ENCODE measurements at regions not wholly inside any gene's neighbourhood (a gene's known extent, or its start where the extent isn't known, plus 50 kb on each side); places are given as distances from the start of the nearest gene placed in this dataset.

DNA sequence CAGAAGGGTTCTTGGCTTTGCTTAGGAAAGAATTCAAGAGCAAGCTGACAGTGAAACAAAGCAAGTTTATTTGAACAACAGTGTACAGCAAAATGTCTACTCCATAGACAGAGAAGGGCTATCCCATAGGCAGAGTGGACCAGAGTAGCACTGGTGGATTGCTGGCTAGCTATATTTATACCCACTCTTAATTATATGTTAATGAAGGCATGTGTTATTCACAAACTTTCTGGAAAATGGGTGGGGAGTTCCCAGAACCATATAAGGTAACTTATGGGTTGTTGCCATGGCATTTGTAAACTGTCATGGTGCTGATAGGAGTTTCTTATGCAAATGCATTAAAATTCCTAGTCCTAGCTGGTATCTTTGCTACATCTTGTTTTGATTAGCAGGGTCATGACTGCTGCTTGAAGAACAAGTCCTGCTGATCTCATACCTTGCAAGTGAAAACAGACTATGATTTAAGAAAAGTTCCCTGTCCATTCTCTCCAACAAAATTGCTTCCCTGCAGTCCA lies 330.5 kb downstream of the BUD13 start:
- no peak for DNase-seq (ENCODE audit: low read depth)

DNA sequence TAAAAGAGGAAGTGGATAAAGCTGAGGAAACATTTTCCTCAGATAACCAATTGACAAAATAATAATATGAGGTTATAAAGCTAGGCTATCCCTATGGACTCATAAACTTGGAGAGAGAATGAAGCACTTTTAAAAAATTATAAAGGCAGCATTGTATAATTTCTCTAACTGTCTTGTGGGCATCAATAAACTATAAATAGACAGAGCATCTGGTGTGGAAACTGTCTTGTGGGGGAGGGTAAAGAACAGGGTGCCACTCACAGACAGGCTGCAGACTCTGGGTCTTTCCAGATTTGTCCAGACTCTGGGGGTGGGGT lies 333.5 kb downstream of the BUD13 start:
- no peak for DNase-seq (ENCODE audit: low read depth)

DNA sequence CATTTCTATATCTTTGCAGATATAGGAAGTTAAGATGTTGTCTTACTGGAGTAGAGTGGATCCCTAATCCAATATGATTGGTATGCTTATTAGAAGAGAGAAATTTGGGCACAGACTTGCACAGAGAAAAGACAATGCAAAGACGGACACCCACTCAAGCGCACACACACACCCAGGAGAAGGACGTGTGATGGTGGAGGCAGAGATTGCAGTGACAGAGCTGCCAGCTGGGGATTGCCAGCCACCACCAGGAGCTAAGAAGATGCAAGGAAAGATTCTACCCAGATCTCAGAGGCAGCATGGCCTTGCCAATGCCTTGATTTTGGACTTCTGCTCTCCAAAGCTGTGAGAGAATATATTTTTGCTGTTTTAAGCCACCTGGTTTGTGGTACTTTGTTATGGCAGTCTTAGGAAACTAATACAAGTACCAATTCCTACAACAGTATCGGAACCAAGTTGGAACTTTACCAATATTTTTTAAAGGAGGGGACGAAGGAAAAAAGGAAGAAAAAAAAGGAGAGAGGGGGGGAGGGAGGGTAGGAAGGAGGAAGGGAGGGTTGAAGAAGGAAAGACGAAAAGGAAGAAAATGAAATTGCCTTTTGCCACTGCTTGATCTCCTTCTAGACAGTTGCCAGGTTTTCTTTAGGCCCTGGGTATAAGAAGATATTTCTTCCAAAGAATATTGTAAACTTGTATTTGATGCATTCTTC lies 334.0 kb downstream of the BUD13 start:
- DNase-seq (ENCODE audit: low read depth), result no peak

DNA sequence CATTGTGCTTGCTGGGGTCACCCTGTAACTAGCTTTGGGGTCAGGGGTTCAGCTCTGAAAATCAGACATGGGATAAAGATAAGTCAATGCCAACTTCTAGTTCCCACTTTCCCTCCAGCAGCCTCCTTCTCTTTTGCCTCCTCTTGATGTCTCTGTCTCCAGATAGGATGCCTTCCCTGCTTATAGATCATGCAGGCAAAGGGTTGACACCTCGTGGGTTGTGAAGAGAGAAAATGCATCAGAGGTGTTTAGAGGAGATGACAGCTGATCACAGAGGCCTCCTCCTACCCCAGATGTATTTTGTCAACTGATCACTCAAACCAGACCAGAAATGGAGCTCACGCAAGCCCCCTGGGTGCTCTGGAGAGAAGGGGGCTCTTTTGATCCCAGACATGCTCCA lies 337.8 kb downstream of the BUD13 start:
- DNase-seq (ENCODE audit: low read depth), result no peak

DNA sequence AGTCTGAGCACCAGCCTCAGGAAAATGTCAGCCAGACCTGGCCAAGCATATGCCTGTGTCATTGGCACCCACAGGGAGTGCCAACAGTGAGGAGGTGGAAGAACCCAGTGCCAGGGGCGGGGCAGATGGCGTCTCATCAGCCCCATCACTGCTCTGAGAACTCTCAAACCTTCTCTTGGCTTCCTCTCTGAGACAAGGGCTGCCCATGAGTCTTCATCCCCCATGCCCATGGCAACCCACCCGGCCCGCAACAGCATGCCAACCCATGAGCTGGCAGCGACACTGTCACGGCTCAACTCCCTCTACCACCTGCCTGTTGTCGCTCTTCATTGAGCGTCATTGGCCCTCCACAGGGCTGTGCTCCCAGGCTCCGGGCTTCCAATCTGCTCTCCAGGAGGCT lies 340.5 kb downstream of the BUD13 start:
- DNase-seq (ENCODE audit: low read depth), result no peak

DNA sequence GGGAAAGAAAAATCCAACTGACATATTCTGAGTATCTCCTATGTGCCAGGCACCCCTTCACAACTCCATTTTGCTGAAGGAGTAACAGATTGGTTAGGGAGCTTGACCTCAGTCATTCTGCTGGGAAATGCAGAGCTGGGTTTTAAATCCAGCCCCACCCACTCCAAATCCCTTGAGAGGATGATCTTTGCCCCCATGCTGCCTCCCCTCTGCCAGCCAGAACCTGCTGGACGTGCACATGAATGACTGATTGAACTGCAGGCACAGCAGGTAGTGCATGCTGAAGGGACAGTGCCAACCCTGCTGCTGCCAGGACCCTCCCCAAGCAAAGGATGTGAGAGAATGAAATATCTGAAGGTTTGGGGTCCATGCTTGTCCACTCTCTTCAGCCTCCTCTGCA lies 340.9 kb downstream of the BUD13 start:
- DNase-seq (ENCODE audit: low read depth), result no peak

DNA sequence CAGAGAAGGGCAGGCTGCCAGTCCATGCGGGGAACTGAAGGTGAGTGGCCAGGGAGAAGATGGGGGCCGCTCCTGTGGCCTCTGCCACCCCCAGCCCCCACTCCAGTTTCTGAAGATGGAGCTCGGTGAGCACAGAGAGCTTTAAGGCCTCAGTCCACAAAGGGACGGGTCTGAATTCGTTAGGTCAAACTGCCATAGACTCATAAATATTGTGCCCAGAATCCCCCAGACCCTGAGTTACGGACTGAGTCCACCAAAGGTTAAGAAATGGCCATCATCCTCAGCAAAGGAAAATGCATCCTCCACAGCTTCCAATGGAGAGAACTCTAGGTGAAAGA lies 344.2 kb downstream of the BUD13 start:
- DNase-seq (ENCODE audit: low read depth), result no peak

DNA sequence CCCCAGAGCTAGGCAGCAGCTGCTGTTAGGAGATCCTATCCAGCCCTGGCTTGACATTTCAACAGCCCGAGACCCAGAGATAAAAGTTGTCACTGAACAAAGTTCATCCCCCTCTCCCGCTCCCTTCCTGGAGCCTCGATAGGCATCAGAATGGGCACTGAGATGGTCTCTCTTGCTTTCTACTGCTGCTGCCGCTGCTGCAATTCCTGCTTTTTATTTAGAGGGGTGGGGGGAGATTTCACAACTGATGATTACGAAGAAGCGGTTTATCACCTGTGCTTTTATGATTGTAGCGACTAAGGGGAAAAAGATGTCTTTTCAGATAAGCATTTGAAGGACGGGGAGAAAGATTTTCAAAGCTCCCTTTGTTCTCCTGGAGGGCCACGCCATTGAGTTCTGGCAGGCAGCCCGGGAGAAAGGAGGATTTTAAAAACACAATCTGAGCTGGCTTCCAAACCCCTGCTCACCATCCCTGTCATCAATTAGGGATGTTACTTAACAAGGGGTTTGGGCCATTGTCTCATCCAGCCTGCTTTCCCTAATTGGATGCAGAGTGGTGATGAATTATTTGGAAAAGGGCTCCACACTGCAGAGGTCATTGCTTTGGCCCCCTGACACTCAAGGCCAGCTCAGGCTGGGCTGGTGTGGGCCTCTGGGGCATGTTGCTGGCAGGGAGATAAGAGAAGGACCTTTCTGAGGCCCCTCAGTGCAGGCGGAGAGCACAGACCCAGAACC lies 344.7 kb downstream of the BUD13 start:
- DNase-seq (ENCODE audit: low read depth), result no peak

DNA sequence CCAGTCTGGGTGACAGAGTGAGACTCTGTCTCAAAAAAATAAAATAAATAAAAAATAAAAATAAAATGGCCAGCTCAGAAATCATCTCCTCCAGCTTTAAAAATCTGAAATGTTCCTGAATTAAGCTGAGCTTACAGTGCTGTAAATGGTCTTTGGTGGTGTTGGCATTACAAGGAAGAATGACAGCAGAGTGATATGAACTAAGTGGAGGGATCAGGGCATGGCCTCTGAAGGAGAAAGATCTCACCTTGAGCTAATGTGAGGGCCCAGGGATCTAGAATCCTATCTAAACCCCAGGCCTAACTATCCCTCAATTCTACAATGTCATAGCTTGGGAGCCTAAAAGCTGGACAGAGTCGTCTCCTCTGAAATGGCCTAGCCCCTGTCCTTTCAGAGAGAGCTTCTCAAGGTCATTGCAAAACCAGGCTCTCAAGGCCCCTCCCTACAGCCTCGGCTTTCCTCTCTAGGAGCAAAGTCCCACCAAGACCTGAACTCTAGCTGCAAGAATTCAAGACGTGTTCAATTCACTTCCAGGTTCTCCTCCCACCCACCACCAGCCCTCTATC lies 345.4 kb downstream of the BUD13 start:
- DNase-seq (ENCODE audit: low read depth), result no peak

DNA sequence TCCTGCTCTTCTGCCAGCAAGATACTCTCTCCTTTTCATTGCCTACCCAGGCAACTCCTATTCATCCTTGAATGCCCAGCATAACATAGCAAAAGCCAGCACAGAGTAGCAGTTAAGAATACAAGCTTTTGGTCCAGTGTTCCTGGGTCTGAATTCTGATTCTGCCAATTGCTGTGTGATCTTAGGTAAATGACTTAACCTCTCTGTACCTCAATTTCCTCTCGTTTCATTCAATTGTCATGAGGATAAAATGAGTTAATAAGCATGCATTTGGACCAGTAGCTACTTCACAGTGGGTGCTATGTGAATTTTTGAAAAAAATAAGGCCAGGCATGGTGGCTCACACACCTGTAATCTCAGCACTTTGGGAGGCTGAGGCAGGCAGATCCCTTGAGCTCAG lies 346.0 kb downstream of the BUD13 start:
- DNase-seq (ENCODE audit: low read depth), result no peak

DNA sequence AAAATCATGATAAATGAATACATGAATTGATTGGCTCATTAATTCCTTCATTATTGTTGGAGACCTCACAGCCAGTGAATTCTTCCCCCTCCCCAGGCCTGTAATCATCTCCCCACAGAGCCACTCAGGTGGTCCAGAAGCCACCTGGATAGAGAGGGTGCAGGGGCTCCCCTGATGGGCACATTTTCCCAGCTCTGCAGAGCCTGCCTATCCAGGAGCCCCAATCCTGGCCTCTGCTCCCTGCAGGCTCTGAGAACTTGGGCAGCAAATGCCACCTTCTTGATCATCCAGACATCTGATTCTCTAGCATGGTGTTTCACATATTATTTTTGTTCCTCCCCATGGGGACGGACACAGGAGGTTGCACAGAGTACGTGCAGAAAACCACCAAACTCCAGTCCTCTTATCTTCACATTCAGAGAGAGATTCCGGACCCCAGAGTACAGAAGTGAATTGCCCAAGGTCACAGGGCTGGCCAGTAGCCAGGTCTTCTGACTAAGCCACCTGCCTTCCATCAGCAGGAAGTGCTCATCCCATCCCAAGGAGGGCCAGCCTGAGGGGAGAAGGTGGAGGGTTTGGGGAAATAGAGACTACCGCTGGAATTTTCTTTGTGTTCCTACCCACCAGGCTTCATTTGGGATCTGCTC lies 348.0 kb downstream of the BUD13 start:
- no peak for DNase-seq (ENCODE audit: low read depth)

DNA sequence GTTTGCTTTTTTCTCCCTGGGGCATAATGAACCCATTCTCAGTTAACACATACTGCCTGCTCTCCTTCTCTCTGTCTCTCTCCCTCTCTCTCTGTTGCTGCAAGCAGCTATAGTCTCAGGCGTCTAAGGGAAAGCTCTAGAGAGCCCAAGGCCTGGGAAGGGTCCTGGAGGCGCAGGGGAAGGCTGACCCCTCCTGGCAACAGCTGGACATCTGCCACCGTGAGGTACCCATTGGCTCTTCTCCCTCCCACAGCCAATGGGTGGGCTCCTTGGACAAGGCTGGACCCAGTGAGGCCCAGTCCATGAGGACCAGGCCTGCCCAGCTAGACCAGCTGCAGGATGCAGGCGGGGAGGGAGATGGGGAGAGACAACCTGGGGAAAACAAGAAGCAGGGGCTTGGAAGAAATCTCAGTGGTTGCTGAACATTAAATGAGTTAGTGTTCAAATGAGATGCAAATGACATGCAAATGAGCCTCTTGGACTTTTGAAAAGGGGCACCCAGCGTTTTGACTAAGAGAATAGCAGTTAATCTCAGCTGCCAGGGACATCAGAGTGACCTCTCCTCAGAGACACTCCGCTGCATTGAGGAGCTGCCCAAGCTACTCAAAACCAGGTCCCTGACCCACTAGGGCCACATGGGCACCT lies 349.7 kb downstream of the BUD13 start:
- no peak for DNase-seq (ENCODE audit: low read depth)

DNA sequence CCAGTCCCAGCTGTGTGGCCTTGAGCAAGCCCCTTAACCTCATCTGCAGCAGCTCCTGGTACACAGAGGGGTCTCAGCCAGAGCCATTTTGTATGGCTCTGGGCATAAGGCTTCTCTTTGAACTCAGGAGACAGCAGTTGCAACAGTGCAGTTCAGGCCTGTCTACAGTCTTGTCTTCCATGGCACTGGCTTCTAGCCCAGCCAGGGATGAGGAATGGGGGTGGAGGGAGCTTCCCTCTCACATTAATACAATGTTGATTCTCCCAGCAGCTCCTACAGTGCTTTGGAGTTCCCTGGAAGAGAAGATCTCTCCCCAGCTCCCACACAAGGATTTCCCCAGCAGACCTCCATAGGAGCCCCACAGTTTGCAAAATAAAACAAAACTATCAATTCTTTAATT lies 350.2 kb downstream of the BUD13 start:
- no peak for DNase-seq (ENCODE audit: low read depth)

DNA sequence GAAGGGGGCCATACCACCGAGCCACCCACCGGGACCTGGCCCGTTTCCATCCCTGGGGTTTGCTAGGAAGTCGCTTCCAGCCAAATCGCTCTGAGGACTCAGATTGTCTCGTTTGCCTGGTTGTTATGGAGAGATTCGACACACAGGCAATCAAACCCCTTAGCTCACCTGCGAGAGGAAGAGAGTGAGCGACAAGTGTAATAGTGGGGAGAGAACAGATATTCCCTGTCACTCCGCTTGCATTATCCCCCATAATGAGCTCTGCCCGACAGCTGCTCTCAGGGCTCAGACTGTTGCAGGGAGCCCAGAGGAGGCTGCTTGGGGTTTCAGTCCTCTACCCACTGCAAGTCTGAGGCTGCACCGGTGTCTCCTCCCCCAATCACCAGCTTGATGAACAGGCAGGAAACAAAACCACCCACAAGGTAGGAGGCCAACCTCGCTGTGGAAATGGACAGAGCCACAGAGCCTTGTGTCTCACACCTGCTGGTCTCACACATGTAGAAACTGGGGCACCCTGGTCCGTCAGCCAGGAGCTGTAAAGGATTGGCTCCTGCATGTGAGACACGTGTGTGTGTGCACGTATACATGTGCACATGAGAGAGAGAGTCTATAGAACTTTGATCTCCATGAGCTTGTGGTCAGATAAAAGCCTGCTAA lies 351.1 kb downstream of the BUD13 start:
- DNase-seq (ENCODE audit: low read depth), result no peak

DNA sequence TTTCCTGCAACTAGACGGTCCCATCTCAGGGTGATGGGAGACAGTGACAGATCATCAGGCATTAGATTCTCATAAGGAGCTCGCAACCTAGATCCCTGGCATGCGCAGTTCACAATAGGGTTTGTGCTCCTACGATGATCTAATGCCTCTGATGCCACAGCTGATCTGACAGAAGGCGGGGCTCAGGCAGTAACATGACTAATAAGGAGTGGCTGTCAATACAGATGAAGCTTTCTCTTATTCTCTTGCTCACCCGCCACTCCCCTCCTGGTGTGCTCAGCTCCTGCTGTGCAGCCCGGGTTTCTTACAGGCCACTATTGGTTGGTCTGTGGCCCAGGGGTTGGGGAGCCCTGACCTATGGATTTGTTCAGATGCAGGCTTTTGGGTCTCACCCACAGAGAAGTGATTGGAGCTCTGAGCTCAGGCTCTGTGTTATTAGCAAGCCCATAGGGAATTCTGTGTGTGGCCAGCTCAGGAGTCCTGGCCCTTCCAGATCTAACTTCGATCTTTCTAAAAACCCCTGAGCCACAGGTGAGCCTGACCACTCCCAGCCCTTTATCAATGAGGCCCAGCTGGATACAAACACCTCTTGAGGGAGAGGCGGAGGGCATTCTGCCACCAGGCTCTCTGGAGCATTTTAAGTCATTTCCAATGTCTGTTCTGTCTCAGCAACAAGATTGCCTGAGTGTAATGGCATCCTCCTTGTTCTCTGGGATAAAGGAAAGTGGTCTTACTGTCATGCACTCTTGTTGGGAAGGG lies 351.8 kb downstream of the BUD13 start:
- no peak for DNase-seq (ENCODE audit: low read depth)

DNA sequence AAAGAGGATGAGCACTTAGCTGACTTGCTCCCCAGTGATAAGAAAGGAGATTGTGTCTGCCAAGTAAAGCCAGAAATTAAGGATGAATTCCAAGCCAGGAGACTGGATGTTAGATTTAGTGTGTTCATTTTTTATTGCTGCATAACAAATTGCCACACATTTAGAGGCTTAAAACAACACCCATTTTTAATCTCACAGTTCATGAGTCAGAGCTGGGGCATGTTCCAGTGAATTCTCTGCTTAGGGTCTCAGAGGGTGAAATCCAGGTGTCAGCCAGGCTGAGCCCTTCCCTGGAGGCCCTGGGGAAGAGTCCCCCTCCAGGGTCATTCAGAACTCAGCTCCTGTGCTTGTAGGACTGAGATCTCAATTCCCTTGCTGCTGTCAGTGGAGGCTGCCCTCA lies 352.8 kb downstream of the BUD13 start:
- DNase-seq (ENCODE audit: low read depth), result no peak

DNA sequence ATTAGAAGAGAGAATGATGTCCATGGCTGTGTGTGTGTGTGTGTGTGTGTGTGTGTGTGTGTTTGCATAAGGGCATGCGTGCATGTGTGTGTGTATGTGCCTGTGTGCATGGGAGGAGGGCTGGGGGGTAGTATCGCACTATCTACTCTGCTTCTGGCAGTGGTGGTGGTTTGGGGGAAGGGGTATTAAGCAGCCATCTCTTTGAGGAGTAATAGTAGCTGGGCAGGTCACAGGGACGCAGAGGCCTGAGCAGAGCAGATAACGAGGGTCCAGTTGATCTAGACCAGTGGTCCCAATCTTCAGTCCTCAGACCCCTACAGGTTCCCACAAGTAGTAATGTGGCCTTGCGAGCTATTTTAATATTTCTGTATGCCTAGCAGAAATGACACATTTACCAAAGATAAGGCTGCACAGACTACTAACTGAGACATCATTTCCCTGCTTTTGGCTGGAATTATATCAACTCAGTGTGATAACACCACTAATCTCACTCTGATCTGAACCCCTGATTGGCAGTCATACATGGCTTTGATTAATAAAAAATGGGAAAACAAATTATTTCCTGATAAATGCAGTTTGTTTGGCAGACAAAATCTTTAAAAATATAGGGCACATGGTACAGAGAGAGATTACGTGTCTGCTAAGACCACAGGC lies 354.3 kb downstream of the BUD13 start:
- no peak for DNase-seq (ENCODE audit: low read depth)

DNA sequence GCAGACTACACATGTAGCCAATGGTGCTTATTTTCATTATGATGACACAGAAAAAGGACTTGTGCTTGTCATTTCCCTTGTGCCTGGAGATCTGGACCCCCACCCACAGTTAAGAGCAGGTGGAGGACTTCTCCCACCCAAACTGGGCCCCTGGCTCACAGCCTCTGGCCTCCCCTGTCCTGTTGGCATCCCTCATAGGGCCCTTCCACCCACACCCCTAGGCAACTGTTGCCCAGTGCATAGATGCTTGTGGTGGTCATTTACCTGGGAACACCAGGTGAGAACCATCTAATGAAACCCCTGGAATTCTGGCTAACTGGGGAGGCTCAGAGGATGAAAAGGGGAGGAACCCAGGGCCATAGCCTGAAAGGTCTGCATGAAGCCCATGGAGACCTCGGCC lies 355.9 kb downstream of the BUD13 start:
- DNase-seq (ENCODE audit: low read depth), result no peak

DNA sequence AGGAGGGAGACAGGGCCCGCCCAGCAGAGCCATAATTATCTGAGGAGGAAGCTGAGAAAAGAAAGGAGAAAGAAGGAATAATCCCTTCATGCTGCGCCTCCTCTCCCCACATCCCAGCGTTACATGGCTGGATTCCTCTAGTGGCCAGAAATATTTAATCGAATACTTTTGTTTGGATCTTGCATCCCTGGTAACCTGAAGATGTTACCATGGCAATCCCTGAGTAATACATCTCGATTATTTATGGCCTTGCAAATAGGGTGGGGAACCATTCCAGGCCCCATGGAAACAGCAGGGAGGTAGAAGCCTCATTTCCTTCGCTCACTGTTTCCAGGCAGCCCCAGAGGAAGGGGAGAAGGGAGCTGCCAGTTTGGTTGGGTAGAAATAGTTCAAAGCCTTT lies 357.7 kb downstream of the BUD13 start:
- DNase-seq (ENCODE audit: low read depth), result no peak

DNA sequence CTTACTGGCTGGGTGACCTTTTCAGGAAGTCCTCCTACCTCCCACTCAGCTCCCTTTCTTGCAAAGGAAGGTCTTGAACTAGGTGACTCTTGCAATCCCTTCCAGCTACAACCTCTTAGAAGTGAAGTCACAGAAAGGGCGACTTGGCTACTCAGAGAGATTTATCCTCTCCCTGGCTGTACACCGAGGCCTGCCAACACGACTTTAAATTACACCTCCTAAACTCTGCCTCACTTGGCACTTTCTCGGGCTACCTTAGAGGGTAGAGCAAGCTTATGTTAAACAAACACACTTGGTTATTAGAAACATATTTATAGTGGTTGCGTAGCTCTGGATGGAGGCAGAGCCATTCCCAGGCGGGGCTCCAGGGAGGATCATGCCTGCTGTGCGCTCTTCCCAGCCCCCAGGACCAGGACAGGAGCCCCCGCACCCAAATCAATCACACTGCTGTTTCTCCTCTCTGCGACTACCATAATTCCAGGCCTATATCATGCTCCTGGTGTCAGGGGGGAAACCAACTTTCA lies 358.4 kb downstream of the BUD13 start:
- no peak for DNase-seq (ENCODE audit: low read depth)
